Prostate gland (tissue), 2 donors: ENCODE measurements at regions not wholly inside any gene's neighbourhood (a gene's known extent, or its start where the extent isn't known, plus 50 kb on each side); places are given as distances from the start of the nearest gene placed in this dataset.

Source experiments
- POLR2A ChIP-seq: fragments of 450-650 bp; IDR thresholded peaks from one replicate; pipeline ENCODE4 v1.6.1; 2016; ENCODE audit warnings: antibody characterized with exemption, mild to moderate bottlenecking
- POLR2AphosphoS5 ChIP-seq: sonication (generic); formaldehyde crosslinking; IDR thresholded peaks from one replicate; pipeline ENCODE4 v1.6.1; 2017; ENCODE audit warnings: antibody characterized with exemption
- TF ChIP-seq, protein P1 (sequence below), 4 experiments: fragments of 200-600 bp in 2 of 4; fragments of 450-650 bp in 2 of 4; sonication (generic) in 2 of 4; IDR thresholded peaks; 1 replicate in 3 of 4; 2 replicates in 1 of 4; pipeline ENCODE4 v1.5.1; 2016 to 2019; ENCODE audit warnings: antibody characterized with exemption in 4 of 4, mild to moderate bottlenecking in 2 of 4, moderate library complexity in 2 of 4

DNA sequence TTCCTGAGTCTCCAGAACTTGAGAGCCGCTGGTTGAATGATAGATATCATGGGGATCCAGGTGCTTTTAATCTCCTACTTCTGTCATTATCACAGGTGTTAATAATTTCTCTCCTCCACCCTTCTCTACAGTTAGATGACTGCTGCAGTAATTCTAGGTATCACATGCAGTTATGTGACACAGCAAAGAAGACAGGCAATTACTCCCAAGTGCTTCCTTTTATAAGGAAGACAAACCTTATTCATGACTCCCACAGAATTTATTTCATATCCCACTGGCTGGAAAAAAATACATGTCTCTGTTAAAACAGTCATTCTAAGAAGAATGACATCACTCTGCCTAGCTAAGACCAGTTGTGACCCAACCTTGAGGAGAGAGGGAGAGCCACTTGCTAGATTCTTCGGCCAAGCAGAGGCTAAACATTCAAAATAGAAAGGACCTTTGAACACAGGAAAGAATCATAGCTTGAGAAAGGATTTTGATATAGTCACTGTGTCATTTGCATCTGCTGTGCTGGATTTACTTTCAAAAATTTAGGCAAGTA is 500.6 kb downstream of the SI start:
- TF ChIP-seq, protein P1, sequence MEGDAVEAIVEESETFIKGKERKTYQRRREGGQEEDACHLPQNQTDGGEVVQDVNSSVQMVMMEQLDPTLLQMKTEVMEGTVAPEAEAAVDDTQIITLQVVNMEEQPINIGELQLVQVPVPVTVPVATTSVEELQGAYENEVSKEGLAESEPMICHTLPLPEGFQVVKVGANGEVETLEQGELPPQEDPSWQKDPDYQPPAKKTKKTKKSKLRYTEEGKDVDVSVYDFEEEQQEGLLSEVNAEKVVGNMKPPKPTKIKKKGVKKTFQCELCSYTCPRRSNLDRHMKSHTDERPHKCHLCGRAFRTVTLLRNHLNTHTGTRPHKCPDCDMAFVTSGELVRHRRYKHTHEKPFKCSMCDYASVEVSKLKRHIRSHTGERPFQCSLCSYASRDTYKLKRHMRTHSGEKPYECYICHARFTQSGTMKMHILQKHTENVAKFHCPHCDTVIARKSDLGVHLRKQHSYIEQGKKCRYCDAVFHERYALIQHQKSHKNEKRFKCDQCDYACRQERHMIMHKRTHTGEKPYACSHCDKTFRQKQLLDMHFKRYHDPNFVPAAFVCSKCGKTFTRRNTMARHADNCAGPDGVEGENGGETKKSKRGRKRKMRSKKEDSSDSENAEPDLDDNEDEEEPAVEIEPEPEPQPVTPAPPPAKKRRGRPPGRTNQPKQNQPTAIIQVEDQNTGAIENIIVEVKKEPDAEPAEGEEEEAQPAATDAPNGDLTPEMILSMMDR (IDR thresholded peaks at IDR 0.05) = no peak
- TF ChIP-seq POLR2A = no peak
- TF ChIP-seq POLR2AphosphoS5 = no peak
